ENCODE measurements at regions not wholly inside any gene's neighbourhood (a gene's known extent, or its start where the extent isn't known, plus 50 kb on each side); places are given as distances from the start of the nearest gene placed in this dataset.

DNA sequence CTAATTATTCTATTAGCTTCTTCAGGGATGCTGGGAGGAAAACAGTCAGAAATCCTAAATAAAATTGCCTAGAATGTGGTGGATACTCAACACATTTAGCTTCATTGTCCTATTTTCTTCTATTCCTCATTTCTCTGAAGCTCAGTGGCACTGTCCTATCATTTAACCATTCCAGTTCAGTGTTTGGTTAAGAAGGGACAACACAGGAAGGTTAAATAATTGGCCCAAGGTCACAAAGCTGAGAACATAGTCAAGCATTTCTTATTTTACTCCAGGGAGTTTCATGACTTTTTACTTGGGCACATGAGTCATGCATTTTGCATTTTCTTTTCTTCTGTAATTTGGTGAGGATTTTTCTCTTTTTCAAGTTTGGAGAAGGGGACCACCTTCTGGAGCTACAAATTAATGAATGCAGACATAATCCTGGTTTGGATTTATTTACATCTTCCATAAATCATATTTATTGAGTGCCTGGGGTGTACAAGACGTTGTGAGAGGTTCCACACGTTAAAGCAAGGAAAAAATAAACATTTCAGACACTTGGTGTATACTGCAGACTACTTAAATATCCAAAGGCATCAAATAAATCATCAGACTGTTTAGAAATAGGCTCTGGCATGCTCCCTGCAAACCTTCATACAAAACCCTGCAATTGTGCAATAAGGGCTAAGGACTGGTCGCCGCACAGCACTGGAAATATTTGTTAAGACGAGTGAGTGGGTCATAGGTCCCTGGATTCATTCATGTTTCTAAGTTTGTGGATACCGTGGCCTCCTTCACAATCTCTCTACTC lies 263.9 kb downstream of the MAF start:
- H2BK120ac ChIP-seq (replicated peaks; ENCODE audit: low read depth, low read length), result no peak overlapping the region
- no peak overlapping the region for H3K4me3 ChIP-seq (ENCODE audit: extremely low read depth in 1 of 4, insufficient read depth in 2 of 4, low read depth in 3 of 4, low read length in 4 of 4)
- DNase-seq (ENCODE audit: low read depth in 1 of 2, low spot score in 2 of 2) (no peak), FAIRE-seq (no peak)
- no peak overlapping the region for H3K14ac ChIP-seq (ENCODE audit: insufficient read length)
- no peak overlapping the region for H2AFZ ChIP-seq (ENCODE audit: low read length)
- no peak overlapping the region for H2BK5ac ChIP-seq (ENCODE audit: low read depth, low read length)
- H3K79me2 ChIP-seq (ENCODE audit: control insufficient read depth in 1 of 2, insufficient read depth in 2 of 2, low read length in 2 of 2), result no peaks in the 10 kb centered on the region
- no peaks in the 10 kb centered on the region for H3K36me3 ChIP-seq (ENCODE audit: control insufficient read depth in 2 of 4, insufficient read depth in 4 of 4, low read length in 3 of 4)
- H2BK20ac ChIP-seq (ENCODE audit: low read length), result no peak overlapping the region
- no peak overlapping the region for H3K27ac ChIP-seq (ENCODE audit: low read depth, low read length)
- H3K56ac ChIP-seq (replicated peaks; ENCODE audit: insufficient read length, low read depth, low read length), result no peak overlapping the region
- H3K4ac ChIP-seq (replicated peaks; ENCODE audit: insufficient read length, low read depth, low read length), result no peak overlapping the region
- H4K20me1 ChIP-seq (replicated peaks in 1 of 2; ENCODE audit: control insufficient read depth in 1 of 2, insufficient read depth in 2 of 2, low read length in 2 of 2), result no peaks in the 10 kb centered on the region
- CTCF ChIA-PET (ENCODE audit: partially characterized antibody), result interaction anchor here (0.6 to 5.1 kb wide), 4 partner anchors 11 to 671 kb away, joined by 3 to 77 read pairs (median 7); no protein-coding TSS in a partner anchor
- H3K23me2 ChIP-seq (ENCODE audit: low read depth, low read length), result no peaks in the 10 kb centered on the region
- no peak overlapping the region for H3K9ac ChIP-seq (replicated peaks in 1 of 4; ENCODE audit: extremely low read depth in 1 of 4, low read depth in 3 of 4, low read length in 3 of 4)
- no peak overlapping the region for H2BK15ac ChIP-seq (ENCODE audit: low read length)
- H2AK5ac ChIP-seq (ENCODE audit: low read depth, low read length), result no peak overlapping the region
- no peaks in the 10 kb centered on the region for H3K4me1 ChIP-seq (replicated peaks in 1 of 4; ENCODE audit: control insufficient read depth in 3 of 4, insufficient read depth in 4 of 4, low read length in 3 of 4)
- no peaks in the 10 kb centered on the region for H3K9me3 ChIP-seq (ENCODE audit: insufficient read depth in 2 of 2, low read depth in 1 of 2, low read length in 1 of 2)
- POLR2A ChIA-PET (ENCODE audit: partially characterized antibody), result no interaction called here
- no peak overlapping the region for H3K18ac ChIP-seq (ENCODE audit: extremely low read depth, low read length)
- H3K79me1 ChIP-seq (ENCODE audit: low read depth, low read length), result no peaks in the 10 kb centered on the region
- H3K27me3 ChIP-seq (replicated peaks in 1 of 4; ENCODE audit: control insufficient read depth in 3 of 4, extremely low read depth in 1 of 4, insufficient read depth in 3 of 4, low read length in 3 of 4), result no peaks in the 10 kb centered on the region
- H2BK12ac ChIP-seq (ENCODE audit: low read depth, low read length), result no peak overlapping the region
- H4K8ac ChIP-seq (ENCODE audit: extremely low read depth, insufficient read depth, low read length), result no peak overlapping the region
- no peak overlapping the region for H3K23ac ChIP-seq (ENCODE audit: insufficient read length)
- H4K5ac ChIP-seq (ENCODE audit: insufficient read length, low read depth, low read length), result no peak overlapping the region
- 92% methylated on average over 6 of the region's 6 CpGs; no CpG with 5 or more reads in 1 of the 2 experiments for WGBS, 2 experiments (ENCODE audit: extremely low coverage in 1 of 2, insufficient coverage in 1 of 2, insufficient read length in 1 of 2, insufficient replicate concordance in 2 of 2, low coverage in 1 of 2, low lambda C conversion rate in 2 of 2, missing lambda C conversion rate in 1 of 2)
- H3K4me2 ChIP-seq (ENCODE audit: insufficient read depth in 1 of 2, low read depth in 2 of 2, low read length in 2 of 2), result no peak overlapping the region
- no peak overlapping the region for H4K91ac ChIP-seq (replicated peaks; ENCODE audit: insufficient read length, low read length)
- TF ChIP-seq KDM4A (IDR thresholded peaks at IDR 0.05; ENCODE audit: low read depth, low read length, severe bottlenecking) (no peak), SIX5 (IDR thresholded peaks at IDR 0.05; ENCODE audit: low read depth, low read length) (no peak), SUZ12 (IDR thresholded peaks at IDR 0.05; ENCODE audit: low read length) (no peak), CHD2 (IDR thresholded peaks at IDR 0.05; ENCODE audit: low read length) (no peak), GTF2F1 (IDR thresholded peaks at IDR 0.05; ENCODE audit: borderline replicate concordance, low read depth, low read length) (no peak), SP1 (IDR thresholded peaks at IDR 0.05; ENCODE audit: low read depth, low read length) (no peak), SP4 (IDR thresholded peaks at IDR 0.05; ENCODE audit: low read length) (no peak), CBX5 (IDR thresholded peaks at IDR 0.05; ENCODE audit: low read depth, low read length) (no peak), MAFK (IDR thresholded peaks at IDR 0.05; ENCODE audit: low read depth, low read length) (no peak), SIRT6 (IDR thresholded peaks at IDR 0.05; ENCODE audit: low read length) (no peak)
- TF ChIP-seq, protein P1, sequence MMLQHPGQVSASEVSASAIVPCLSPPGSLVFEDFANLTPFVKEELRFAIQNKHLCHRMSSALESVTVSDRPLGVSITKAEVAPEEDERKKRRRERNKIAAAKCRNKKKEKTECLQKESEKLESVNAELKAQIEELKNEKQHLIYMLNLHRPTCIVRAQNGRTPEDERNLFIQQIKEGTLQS (IDR thresholded peaks at IDR 0.05; ENCODE audit: insufficient read depth, low read depth, low read length), result no peak
- TF ChIP-seq, protein P2, sequence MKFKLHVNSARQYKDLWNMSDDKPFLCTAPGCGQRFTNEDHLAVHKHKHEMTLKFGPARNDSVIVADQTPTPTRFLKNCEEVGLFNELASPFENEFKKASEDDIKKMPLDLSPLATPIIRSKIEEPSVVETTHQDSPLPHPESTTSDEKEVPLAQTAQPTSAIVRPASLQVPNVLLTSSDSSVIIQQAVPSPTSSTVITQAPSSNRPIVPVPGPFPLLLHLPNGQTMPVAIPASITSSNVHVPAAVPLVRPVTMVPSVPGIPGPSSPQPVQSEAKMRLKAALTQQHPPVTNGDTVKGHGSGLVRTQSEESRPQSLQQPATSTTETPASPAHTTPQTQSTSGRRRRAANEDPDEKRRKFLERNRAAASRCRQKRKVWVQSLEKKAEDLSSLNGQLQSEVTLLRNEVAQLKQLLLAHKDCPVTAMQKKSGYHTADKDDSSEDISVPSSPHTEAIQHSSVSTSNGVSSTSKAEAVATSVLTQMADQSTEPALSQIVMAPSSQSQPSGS (IDR thresholded peaks at IDR 0.05; ENCODE audit: low read length), result no peak

Data from H1 (cell line).